Panc1 (cell line): ENCODE measurements at regions not wholly inside any gene's neighbourhood (a gene's known extent, or its start where the extent isn't known, plus 50 kb on each side); places are given as distances from the start of the nearest gene placed in this dataset.

ENCODE experiments used
- ATAC-seq: fragments of 200-7000 bp; cut with Tn5 transposase; 2 replicates; pipeline ENCODE4 v1.9.1; 2020; ENCODE audit warnings: mild to moderate bottlenecking, moderate library complexity
- BruUV-seq: library from RNA; stranded (reverse); fragments of 400-500 nt; replicated peaks from 2 replicates; lab custom pipeline; 2021; lab: Mats Ljungman, UMichigan
- CTCF ChIA-PET: fragments of 300-600 bp; sonication (Branson Sonifier 250); formaldehyde crosslinking; loops from one replicate; lab custom pipeline; 2022; ENCODE audit warnings: antibody characterized with exemption; lab: Charles Lee
- POLR2A ChIA-PET: fragments of 300-600 bp; sonication (Branson Sonifier 250); formaldehyde crosslinking; loops from one replicate; lab custom pipeline; 2022; ENCODE audit warnings: antibody characterized with exemption; lab: Charles Lee
- DNase-seq: peaks from one replicate; pipeline ENCODE4 v3.0.0-alpha.2; 2010; ENCODE audit warnings: low read depth, low spot score
- H3K27ac ChIP-seq: 2 replicates; pipeline ENCODE4 v1.5.1; 2011; ENCODE audit warnings: mild to moderate bottlenecking, low read length, inconsistent platforms
- H3K27me3 ChIP-seq: fragments of 200-500 bp; sonication (Bioruptor generic); 2 replicates; pipeline ENCODE4 v1.6.0; 2014; ENCODE audit warnings: low read length, inconsistent platforms; ENCODE audit not compliant: control insufficient read depth, insufficient read depth
- H3K36me3 ChIP-seq: fragments of 200-500 bp; sonication (Bioruptor generic); 2 replicates; pipeline ENCODE4 v1.5.1; 2014; ENCODE audit warnings: inconsistent platforms, mild to moderate bottlenecking, low read length, moderate library complexity; ENCODE audit not compliant: control insufficient read depth, insufficient read depth
- H3K4me1 ChIP-seq: 2 replicates; pipeline ENCODE4 v1.5.1; 2011; ENCODE audit warnings: inconsistent platforms, mild to moderate bottlenecking, low read length, moderate library complexity; ENCODE audit not compliant: control insufficient read depth, insufficient read depth
- H3K4me3 ChIP-seq, 2 experiments: 2 replicates each; pipeline ENCODE4 v1.5.1; 2011 to 2012; ENCODE audit warnings: low read depth in 2 of 2, low read length in 2 of 2, mild to moderate bottlenecking in 2 of 2, inconsistent platforms in 1 of 2, moderate library complexity in 1 of 2
- H3K9me3 ChIP-seq: fragments of 200-500 bp; sonication (Bioruptor generic); 2 replicates; pipeline ENCODE4 v1.5.1; 2014; ENCODE audit warnings: low read depth, mild to moderate bottlenecking, inconsistent platforms, low read length, moderate library complexity; ENCODE audit not compliant: control insufficient read depth, insufficient read depth
- POLR2AphosphoS5 ChIP-seq: IDR thresholded peaks from 2 replicates; pipeline ENCODE4 v1.6.1; 2012; ENCODE audit warnings: mild to moderate bottlenecking, low read depth, low read length, moderate library complexity
- SIN3A ChIP-seq: IDR thresholded peaks from 2 replicates; pipeline ENCODE4 v1.6.1; 2012; ENCODE audit warnings: low read depth, mild to moderate bottlenecking, low read length, moderate library complexity, borderline replicate concordance; ENCODE audit not compliant: insufficient read depth
- TCF7L2 ChIP-seq: IDR thresholded peaks from 2 replicates; pipeline ENCODE4 v1.6.1; 2011; ENCODE audit warnings: mild to moderate bottlenecking, low read depth, low read length, inconsistent platforms
- in situ Hi-C: cut with HindIII; loops from 2 replicates; pipeline ENCODE4 v1.10.0; 2016; ENCODE audit warnings: low sequenced_read_pairs, low pct_unique_long_range_greater_than_20kb
- intact Hi-C: fragments of 100-400 bp; cut with micrococcal nuclease; formaldehyde crosslinking; loops from one replicate; pipeline ENCODE4 v1.10.0; 2022; ENCODE audit not compliant: unreplicated experiment
- TF ChIP-seq, protein P1 (sequence below): fragments of 450-650 bp; IDR thresholded peaks from 2 replicates; pipeline ENCODE4 v1.5.1; 2017; ENCODE audit warnings: mild to moderate bottlenecking
- TF ChIP-seq, protein P2 (sequence below), 2 experiments: IDR thresholded peaks; 2 replicates each; pipeline ENCODE4 v1.6.1; 2011 to 2012; ENCODE audit warnings: low read depth in 2 of 2, control low read depth in 1 of 2, low read length in 1 of 2, mild to moderate bottlenecking in 1 of 2, moderate library complexity in 1 of 2; ENCODE audit not compliant: insufficient read depth in 1 of 2

DNA sequence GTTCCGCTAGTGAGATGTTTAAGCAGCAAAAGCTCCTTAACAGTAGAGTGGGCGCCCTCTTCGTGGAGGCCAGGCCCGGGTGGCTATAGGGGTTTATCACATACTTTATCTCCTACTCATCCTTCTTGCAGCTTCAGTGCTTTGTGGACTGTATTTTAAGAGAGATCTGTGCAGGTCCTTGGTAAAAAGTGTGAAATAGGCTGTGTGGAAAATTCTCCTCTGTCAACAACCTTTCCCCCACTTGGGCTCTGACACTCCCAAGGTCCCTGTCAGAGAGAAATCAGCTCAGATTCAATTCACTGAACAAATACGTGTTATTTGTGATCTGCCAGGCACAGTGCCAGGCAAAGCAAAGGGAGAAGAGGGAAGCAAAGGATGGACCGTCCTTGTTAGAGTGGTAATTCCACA lies 214.3 kb upstream of the PPARGC1A start:
- in situ Hi-C loops, result no loop called here
- intact Hi-C loops, result no loop called here
- no TSS peak for BruUV-seq

DNA sequence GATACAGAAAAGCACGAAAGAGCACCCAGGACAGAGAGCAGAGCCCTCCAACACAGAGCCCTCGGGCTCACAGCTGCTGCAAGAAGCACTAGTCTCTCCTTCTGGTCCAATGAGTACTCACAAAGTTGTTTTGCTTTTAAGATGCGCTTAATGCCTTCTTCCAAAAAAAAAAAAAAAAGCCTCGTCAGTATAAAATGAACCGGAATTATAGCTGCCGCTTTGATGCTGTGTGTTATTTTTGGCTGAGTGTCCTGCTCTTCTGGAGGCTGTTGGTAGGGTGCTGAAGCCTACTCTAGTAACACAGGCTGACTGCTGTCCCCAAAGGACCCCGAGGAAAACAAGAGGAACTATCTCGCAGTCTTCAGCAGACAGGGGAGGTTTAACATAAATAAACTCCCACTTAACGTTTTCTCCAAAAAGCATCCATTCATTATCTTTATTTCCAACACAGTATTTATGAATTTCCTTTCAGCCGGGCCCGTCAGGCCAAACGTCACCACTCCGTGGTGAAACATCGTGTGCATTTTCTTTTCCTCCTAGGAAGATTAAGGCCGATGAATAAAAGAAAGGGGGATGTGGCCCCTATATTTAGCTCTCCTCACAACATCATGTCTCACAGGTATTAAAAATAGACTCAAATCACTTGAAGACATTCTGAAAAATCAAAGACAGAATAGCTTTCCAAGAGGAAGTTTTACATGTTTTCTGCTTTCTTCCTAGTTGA lies 213.7 kb upstream of the PPARGC1A start:
- Histone ChIP-seq H3K4me3 (no peak overlapping the region), H3K4me1 (no peaks in the 10 kb centered on the region), H3K27me3 (no peaks in the 10 kb centered on the region), H3K27ac (no peak overlapping the region), H3K9me3 (no peaks in the 10 kb centered on the region), H3K36me3 (no peaks in the 10 kb centered on the region)
- no peak for TF ChIP-seq SIN3A
- no peak for TF ChIP-seq POLR2AphosphoS5
- DNase-seq (no peak), ATAC-seq (no peak)
- BruUV-seq, result no TSS peak
- in situ Hi-C loops (no loop called here), intact Hi-C loops (no loop called here)
- ChIA-PET CTCF (no interaction called here), POLR2A (no interaction called here)

More for the DNA sequence above, 214.3 kb upstream of the PPARGC1A start:
- DNase-seq, result no peak
- no peaks in the 10 kb centered on the region for H3K36me3 ChIP-seq
- H3K4me3 ChIP-seq, result no peak overlapping the region
- no peak for ATAC-seq
- no peak for TF ChIP-seq SIN3A
- TF ChIP-seq POLR2AphosphoS5, result no peak
- TF ChIP-seq, protein P1, sequence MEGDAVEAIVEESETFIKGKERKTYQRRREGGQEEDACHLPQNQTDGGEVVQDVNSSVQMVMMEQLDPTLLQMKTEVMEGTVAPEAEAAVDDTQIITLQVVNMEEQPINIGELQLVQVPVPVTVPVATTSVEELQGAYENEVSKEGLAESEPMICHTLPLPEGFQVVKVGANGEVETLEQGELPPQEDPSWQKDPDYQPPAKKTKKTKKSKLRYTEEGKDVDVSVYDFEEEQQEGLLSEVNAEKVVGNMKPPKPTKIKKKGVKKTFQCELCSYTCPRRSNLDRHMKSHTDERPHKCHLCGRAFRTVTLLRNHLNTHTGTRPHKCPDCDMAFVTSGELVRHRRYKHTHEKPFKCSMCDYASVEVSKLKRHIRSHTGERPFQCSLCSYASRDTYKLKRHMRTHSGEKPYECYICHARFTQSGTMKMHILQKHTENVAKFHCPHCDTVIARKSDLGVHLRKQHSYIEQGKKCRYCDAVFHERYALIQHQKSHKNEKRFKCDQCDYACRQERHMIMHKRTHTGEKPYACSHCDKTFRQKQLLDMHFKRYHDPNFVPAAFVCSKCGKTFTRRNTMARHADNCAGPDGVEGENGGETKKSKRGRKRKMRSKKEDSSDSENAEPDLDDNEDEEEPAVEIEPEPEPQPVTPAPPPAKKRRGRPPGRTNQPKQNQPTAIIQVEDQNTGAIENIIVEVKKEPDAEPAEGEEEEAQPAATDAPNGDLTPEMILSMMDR, result no peak
- TF ChIP-seq, protein P2, sequence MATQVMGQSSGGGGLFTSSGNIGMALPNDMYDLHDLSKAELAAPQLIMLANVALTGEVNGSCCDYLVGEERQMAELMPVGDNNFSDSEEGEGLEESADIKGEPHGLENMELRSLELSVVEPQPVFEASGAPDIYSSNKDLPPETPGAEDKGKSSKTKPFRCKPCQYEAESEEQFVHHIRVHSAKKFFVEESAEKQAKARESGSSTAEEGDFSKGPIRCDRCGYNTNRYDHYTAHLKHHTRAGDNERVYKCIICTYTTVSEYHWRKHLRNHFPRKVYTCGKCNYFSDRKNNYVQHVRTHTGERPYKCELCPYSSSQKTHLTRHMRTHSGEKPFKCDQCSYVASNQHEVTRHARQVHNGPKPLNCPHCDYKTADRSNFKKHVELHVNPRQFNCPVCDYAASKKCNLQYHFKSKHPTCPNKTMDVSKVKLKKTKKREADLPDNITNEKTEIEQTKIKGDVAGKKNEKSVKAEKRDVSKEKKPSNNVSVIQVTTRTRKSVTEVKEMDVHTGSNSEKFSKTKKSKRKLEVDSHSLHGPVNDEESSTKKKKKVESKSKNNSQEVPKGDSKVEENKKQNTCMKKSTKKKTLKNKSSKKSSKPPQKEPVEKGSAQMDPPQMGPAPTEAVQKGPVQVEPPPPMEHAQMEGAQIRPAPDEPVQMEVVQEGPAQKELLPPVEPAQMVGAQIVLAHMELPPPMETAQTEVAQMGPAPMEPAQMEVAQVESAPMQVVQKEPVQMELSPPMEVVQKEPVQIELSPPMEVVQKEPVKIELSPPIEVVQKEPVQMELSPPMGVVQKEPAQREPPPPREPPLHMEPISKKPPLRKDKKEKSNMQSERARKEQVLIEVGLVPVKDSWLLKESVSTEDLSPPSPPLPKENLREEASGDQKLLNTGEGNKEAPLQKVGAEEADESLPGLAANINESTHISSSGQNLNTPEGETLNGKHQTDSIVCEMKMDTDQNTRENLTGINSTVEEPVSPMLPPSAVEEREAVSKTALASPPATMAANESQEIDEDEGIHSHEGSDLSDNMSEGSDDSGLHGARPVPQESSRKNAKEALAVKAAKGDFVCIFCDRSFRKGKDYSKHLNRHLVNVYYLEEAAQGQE (IDR thresholded peaks at IDR 0.05; ENCODE audit: insufficient read depth in 1 of 2, low read depth in 2 of 2, low read length in 1 of 2), result no peak
- no peak for TF ChIP-seq TCF7L2
- ChIA-PET CTCF (no interaction called here), POLR2A (no interaction called here)
- no peaks in the 10 kb centered on the region for H3K9me3 ChIP-seq
- H3K4me1 ChIP-seq, result no peaks in the 10 kb centered on the region
- H3K27me3 ChIP-seq, result no peaks in the 10 kb centered on the region
- H3K27ac ChIP-seq, result no peak overlapping the region

DNA sequence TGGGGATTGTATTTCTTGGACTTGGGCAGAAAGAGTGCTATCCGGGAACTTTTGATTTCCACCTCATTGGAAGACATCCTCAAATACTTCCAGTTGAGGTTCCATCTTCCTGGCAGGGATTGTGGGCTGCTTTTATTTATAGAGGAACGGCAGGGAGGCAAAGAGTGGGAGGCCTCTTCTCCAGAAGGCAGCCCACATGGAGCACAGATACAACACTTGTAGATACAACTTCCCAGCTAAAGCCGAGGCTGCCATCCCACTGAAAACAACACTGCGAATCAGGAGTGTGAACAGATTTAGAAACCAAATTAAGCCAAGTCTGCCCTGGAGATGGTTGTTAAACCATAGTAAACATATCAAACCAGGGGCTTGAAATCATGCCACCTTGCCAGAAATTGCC lies 212.8 kb upstream of the PPARGC1A start:
- Histone ChIP-seq H3K9me3 (no peaks in the 10 kb centered on the region), H3K36me3 (no peaks in the 10 kb centered on the region), H3K27me3 (no peaks in the 10 kb centered on the region), H3K4me1 (no peaks in the 10 kb centered on the region), H3K4me3 (no peak overlapping the region), H3K27ac (no peak overlapping the region)
- ChIA-PET CTCF (no interaction called here), POLR2A (no interaction called here)
- no peak for DNase-seq
- no TSS peak for BruUV-seq
- intact Hi-C loops (no loop called here), in situ Hi-C loops (no loop called here)
- no peak for ATAC-seq
- no peak for TF ChIP-seq TCF7L2
- TF ChIP-seq, protein P1, result no peak
- no peak for TF ChIP-seq SIN3A
- no peak for TF ChIP-seq POLR2AphosphoS5
- TF ChIP-seq, protein P2 (IDR thresholded peaks at IDR 0.05; ENCODE audit: insufficient read depth in 1 of 2, low read depth in 2 of 2, low read length in 1 of 2), result no peak
